Activated T-cell treated with anti-CD3 and anti-CD28 coated beads, Interleukin-2, amount 50 U/mL, for 48 hours (primary cell): ENCODE measurements at regions not wholly inside any gene's neighbourhood (a gene's known extent, or its start where the extent isn't known, plus 50 kb on each side); places are given as distances from the start of the nearest gene placed in this dataset.

Source experiments
- DNase-seq, 2 experiments: peaks; one replicate each; pipeline ENCODE4 v3.0.0-alpha.2; 2020

DNA sequence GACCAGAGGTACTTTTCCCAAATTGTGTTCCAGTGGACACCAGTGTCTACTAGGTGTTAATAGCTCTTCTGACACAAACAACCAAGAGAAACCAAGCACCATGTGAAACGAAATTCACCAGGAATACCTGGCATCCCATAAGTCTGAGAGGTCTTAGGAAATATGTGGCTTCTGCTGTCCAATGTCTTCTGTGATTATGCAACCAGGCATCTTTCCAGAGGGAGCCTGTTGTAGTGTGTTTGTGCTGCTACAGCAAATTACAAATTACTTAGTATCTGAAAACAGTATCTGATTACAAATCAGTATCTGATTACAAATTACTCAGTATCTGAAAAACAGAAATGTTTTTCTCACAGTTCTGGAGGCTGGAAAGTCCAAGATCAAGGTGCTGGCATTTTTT is 133.6 kb upstream of the NPVF start:
- DNase-seq: no peak

DNA sequence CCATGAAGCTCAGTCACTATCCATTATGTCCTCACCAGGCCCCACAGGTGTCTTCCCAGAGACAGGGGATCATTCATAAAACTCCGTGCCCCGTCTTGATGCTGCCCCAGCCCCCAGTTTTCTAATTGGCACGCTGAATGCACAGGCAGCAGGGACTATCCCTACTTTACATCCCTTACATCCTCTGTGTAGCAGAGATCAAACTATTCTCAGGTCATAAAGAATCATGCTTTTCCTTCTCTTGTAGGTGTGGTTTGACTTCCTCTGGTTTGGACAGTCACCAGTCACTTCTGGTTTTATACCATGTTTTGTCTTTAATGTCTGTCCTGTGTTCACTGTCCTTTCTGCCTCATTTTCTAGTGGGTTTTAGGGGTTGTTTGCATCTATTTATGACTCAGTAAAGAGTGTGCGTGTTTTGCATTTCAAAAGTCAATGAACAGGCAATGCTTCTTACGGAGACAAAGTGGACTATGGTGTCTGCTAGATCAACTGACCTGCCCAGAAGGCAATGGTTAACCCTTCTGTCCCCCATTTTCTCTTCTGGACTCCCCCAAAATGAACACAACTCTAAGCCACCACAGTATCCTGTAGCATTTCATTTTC is 140.4 kb upstream of the NPVF start:
- no peak for DNase-seq

DNA sequence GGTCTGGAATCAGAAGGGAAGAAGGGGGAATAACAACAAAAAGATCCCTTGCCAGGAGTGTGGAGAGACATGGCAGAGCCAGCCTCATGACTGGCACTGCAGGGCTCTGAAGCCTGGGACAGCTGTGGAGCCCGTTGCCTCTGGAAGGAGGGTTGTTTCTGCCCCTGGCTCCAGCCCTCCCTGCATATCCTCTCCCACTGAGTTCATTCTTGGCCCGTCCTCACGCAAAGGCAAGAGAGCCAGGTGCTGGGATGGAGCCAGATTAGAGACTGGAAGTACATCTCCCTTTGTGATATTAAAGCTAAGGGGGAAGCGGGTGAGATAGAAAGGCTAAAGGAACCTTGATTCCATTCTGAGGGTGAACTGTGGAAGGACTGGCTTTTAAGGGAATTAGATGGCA is 141.5 kb upstream of the NPVF start:
- no peak for DNase-seq

DNA sequence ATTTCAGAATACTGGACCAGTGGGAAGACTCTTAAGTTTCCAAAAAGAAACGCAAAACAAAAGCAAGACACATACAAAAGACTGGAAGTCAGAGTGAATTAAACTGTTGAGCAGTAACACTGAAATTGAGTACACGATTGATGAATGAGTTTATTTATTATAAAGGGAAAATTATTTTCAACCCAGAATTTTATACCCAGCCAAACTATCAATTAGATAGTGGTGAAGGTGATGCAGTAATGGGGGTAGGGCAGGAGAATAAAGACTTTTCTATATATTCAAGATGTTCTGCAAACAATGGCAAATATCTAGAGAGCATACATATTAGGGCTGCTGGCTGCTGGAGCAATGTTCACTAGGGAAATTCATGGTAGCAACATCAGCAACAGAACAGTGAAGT is 143.7 kb upstream of the NPVF start:
- no peak for DNase-seq

DNA sequence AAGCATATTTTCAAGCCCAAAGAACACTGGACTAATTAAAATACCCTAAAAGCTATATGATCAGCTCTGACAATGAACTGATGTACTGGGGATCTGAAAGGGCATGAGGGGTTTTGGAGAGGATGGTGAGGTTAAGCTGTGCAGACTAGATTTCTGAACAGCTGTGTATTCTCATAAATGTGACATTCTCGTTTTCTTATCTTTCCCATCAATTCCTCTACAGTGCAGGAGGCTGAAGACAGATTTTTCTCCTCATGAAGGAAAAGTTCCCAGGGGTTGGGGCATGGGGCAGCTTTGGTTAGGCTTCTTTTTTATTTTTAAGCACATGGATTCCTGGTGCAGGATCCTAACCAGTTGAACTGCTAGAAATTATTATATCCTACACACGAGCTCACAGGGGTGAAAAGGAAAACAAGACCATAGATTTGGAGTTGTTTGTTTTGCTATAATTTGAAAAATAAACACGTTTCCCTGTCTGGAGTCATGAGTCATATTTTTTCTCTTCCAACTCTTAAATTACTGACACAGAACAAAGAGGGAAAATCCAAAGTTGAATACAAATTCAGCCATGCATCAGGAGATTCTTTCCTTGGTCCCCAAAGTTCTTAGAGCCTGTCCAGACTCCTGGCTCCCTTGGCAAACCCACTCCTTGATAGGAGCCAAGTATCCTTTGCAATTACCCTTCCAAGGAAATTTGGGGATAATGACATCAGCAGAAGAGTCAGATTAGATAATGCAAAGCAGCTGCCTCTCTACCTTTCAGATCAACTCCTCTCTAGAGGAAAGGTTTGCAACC is 147.7 kb upstream of the NPVF start:
- no peak for DNase-seq

DNA sequence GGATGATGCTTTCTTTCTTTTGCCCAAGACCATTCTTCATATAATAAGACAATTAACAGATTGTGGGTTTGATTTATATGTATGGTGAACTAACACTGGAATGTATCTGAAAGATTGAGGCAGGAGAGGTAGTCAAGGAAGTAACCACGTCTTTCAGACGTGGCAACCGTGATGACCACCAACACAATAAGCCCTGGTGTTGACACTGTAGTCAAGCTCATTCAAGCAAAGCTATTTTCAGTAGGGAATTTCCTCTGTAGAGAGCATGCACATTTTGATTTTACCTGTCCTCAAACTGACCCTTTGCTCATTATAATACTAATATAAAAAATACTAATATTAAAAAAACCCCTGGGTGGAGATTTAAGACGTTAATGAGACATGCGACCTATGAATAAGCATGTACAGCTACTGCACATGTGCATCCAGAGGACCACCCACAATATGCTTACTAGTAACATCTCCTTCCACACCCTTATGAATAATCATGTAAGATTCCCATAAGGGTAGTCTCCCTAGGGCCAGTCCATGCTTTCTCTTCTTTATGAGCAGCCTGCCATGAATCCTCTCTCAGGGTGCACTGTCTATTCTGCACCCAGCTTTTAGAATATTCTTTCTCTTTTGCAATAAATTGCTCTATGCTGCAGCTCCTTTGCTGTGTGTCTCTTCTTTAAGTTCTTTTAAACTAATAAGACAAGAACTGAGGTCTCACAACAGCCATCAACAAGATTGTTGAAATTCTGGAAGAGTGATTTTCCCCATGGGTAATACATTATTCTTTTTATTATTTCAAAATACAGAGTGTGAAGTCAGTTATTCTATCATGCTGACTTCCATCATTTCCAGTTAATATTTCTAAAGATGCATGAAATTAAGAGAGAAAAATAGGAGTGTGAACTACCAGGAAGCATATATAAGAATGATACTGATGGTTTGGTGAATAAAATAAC is 151.3 kb upstream of the NPVF start:
- DNase-seq: no peak

DNA sequence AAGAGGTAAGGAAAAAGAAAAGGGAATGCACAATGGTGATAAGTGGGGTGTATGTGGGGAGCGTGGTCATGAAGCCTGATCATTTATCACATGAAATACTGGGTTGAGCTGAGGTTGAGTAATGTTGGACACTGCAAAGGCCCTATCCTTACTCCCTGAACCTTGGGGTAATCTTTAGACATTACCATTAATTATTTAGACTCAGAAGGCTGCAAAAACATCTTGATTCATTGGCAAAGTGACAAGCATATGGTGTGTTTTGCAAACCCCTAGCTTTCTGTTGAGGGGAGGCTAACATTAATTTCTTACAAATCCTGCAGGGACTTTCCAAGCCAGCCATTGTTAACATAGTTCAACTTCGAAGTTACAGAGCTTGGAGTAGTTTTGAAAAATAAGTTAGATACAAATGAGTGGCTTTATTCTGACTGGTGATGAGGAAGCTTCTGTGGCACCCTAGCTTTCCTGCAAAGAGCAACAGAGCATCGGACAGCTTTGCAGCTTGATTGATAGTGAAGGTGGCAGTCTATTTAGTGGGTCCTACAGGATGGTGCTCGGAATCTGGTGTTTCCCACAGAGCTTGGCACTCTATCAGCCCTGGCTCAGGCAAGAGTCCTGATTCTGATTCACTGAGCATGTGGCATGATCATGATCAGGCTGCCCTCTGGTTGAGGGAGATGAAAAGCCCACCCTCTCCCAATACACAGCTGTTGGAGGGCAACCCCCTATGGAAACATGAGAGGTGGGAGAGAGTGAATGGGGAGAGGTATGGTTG is 153.7 kb upstream of the NPVF start:
- no peak for DNase-seq

DNA sequence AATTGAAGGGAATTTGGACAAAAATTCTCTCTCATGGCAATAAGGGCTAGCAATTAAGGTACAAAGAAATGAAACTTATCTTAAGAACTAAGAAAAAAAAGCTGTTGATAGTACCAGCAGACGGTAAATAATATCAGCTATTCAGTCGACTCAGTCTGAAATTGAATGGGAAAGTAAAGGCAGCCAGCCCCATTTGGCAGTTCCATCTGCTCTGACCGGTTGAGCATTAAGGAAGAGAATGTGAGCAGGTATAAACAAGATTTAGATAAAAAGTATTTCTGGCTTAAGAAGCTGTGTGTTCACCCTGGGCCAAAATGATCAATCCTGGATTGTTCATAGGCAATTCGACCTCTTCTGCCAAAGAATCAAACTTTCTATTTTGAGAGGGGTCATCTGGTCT is 154.6 kb upstream of the NPVF start:
- no peak for DNase-seq

DNA sequence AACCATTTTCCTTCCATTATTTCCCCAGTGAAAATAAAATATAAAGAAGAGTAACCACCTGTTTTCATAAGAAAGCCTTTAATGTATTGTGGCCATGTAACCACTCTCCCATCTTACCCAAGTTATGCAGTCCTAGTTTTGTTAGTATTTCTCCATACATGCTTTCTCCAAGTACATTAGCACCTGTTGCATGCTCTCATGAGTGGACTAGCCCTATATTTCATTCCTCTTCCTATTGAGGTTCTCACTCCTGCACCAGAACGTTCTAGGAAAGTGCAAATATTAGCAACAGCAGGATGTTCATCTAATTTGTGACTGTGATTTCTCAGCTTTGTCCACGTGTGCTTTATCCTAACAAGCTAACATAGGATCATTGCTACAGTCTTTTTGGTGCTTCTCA is 155.1 kb upstream of the NPVF start:
- DNase-seq: no peak

DNA sequence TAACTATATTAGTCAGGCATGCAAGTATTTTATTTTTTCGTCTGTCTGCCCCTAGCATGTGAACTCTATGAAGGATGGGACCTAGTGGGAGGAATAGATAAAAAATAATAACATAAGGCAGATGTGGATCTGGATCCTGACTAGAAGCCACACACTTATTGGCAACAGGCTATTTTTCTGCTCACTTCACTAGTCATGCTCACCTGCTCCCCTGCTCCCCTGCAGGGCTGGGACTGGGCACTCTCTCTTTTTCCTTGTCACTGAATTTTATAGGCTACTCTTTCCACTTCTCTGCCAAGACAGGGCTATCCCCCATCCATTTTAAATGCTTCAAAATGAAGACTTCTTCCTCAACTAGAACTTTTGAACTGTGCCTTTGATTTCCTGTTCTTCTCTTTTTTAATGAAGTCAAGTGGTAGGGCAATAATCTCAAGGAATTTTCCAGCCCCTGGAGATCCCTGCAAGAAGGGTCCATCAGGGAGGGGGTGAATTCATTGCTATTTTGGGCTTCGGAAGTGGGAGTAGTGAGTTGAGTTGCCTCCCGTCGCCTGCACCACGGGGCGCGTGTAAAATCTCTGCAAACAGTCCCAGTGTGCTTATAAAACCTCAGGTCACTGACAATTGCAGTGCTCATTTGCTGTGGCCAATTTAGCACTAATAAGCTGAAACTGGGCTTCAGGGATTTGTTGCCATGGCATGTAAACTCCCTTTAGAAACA is 156.7 kb upstream of the NPVF start:
- DNase-seq: no peak

DNA sequence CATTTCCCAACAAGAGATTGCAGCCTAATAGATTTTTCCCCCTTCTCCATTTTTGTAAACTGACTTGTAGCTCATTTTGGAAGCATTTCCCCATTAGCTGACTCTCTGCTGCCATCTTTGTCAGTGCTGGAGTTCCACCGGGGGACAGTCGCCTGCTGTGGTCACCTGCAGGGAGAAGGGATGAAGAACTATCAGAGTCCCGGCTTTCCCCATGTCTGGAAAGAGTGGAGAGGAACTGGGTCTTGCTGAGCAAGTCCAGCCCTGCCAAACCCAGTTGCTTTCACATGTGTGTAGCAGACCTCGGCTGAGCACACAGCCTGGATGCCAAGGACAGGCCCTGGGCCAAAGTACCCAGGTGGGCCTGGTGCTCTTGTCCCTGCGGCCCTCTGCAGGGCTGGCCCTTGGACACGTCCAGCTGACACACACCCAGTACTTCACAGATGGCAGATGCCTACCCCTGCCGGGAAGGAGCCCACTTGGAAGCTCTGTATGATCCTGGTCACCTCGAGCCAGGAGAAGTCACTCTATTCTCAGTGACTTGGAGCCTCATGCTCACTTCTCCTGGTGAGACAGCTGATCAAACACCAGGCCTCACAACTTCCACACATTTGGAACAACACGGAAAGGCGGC is 157.3 kb upstream of the NPVF start:
- DNase-seq: no peak

DNA sequence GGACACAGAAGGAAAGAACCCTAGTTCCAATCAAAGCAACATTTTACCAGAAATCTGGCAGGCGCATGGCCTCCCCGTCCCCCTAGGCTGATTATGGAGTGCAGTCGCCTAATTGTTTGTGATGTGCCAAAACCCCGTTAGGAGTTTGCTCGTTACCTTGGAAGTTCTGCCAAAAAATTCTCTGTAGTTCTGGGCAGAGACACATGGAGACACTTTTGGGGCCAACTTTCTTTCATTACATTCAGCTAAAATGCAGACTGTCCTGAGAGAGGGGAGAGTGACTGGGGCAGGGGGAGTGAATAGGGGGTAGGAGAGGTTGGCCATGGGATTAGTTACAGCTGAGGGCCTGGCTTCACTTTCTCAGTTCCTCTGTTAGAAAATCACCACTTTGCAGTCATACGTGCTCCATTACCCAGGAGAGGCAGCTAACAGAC is 158.0 kb upstream of the NPVF start:
- DNase-seq: no peak

DNA sequence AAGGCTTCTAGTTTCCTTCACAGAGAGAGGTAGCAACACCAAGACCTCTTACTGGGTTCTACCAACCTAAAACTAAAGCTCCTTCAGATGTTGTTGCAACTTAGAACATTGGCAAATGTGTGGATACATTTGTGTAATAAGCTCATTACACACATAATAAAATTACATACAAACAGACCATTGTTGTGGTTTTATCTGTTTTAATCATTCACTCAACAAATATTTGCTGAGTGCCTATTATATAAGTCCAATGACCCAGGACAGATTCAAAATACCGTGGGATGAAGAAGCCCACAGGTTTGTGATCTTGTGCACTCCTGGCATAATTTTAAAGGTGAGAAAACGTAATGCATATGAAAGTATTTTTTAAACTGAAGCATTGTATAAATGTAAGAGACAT is 160.4 kb upstream of the NPVF start:
- DNase-seq: no peak

DNA sequence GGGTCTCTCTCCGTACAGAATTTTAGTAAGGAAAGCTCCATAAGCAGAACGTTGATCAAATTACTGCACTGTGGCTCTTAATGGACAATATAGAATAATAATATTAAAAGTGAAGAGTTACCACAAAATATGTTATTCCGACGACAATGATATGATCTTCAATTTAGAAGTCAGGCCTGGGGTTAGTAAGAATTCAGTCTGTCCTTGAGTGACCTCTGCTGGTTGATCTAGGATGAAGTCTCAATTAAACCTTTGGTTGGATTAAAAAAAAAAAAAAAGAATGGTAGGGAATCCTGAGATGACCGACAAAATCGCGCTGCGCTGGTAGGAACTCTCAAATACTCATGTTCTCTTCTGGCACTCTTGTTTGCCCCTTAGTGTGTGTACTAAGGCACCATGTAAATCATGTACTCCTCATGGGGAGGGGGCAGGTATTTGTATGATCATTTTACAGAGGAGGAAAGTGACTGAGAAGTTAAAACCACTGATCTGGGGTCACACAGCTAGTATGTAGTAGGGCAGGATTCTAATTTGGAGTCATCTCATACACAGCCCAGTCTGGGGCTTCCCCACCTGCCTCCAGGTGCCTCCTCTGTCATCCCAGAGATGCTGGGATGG is 161.3 kb upstream of the NPVF start:
- no peak for DNase-seq

DNA sequence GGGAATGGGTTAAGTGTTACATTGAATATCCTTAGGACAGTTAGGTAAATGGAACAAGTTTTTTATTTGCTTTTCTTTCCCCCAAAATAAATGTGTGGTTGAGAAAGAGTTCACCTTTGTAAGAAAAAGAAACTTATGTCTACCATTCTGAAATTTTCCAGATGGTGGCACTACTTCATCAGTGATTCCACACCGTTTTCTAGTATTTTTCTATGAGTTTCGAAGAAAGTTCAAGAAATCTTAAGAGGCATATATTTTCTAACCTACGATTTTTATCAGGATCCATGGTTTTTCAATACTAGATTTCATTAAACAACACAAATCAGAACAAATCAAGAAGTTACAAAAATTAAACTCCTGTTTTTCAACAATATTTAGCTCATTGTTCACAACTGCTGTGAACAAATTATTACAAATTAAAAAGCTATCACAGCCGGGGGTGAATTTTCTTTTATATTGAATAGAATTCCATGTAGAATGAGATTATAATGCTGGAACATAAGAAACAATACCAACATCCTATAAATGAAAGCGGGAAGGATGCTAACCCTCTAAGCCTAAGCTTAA is 163.1 kb upstream of the NPVF start:
- no peak for DNase-seq

DNA sequence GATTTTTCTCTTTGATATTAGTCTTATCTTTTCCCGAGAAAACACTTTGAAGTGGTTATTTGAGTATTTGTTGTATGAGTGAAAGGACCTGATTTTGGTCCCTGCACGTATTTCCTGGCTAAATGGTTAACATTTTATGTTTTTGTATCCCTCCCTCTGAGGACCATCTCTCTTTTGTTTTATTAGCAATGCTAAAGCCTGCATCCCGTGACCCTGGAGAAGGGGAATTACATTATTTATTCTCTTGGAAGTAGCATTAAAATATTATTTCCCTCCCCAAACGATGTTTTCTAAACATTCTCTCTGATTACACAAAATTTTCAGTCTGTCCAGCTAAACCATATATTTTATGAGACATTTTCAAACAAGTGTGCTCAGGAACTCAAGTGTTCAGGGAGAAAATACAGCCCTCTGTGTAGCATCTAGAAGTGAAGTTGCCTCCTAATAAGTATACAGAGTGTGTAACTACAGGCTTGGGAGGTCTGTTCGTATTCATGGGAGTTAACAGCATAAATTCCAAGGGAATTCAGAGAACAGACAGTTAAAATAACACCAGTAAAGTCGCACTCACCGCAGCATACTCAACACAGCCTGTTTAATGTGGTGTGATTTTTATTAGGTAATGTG is 163.8 kb upstream of the NPVF start:
- DNase-seq: no peak

DNA sequence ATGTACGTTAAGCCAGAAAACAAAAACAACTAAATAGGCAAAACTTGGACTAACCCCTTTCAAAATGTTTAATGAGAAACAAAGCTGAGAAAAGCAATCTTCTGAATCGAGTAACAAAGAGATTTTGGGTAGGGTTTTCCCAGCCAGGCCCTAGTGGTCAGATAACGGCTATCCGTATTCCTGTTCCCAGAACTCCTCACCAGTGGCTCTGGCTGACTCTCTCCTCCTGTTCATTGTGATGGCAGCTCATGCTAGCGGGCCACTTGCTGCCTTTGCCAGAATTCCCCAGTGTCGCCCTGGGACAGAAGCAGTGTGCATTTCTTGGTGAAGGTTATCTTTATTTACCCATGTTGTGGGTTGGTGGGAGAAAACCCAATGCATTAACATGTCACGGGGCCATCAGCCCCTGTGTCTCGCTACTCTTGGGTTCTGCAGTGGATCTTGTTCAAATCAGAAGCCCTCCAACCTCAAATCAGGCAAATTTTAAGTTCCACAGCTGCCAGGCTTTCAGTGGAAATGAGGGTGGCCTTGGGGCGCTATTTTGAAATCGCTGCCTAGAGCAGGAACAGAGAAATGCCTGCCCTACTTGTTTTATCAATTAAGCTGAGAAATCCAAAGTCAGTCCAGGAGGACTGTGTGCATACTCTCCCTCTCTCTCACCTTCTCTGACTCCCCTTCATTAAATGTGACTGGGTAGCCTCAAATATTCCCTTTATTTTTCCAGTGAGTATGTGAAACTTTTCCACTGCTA is 164.5 kb upstream of the NPVF start:
- no peak for DNase-seq

DNA sequence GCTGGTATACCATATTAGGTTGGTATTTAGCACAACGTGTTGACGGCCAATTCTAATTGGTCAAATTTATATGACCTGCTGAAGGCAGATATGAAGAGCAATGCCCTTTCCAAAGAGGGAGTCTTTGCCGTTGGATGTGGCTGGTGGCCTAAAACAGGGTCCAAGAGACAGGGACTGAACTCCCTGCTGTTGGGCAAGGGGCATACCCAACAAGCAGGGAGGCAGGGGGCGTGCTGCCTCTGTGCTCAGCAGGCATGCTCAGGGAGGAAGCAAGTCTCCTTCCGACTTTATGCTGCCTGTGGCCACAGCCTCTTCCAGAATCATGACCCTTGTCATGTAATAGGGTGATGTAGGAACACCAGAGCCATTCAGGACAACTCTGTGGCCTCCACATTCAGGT is 167.7 kb upstream of the NPVF start:
- no peak for DNase-seq

DNA sequence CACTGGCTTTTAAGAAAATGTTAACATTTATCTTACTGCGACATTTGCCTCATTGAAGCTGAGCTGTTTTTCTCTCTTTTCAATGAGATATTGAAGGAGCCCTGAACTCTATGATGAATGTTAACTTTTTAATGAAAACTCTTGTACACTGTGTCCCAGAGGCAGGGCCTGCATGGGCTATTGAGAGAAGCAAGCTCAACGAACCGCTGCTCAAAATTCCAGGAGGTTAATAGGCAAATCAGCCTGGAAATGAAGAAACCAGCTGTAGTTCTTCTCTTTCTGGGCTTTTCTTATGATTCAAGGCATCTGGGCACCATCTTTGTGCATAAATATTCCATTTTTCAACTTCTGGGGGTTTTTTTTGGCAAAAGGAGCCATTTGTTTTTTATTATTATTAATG is 168.4 kb upstream of the NPVF start:
- no peak for DNase-seq

DNA sequence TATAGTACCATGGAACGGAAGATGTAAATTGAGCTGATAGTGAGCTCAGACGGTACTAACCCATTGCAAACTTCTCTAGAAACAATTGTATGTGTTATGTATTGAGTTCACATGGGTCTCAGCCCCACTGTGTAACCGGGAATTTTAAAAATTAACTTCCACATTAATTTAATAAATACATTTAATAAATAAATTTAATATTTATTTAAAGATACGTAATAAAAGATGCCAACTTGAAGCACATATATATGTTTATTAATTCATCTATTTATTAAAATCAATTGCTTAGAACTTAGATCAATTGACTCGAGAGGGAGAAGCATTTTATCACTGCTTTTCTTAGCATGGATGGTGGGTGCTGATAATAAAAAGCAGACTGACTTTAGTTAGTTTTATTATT is 170.1 kb upstream of the NPVF start:
- no peak for DNase-seq
